ENCODE measurements at regions not wholly inside any gene's neighbourhood (a gene's known extent, or its start where the extent isn't known, plus 50 kb on each side); places are given as distances from the start of the nearest gene placed in this dataset.

GRCh38 chr10:78903341-78903940 is 165.3 kb upstream of the ZMIZ1 start:
- no peaks in the 10 kb centered on the region for H3K9me2 ChIP-seq (ENCODE audit: insufficient read depth, low read length)
- BruUV-seq (replicated peaks): no TSS peak
- intact Hi-C loops (cut with micrococcal nuclease; ENCODE audit: unreplicated experiment): no loop called here
- no peak overlapping the region for H3K4me2 ChIP-seq (ENCODE audit: low read length)
- no peaks in the 10 kb centered on the region for H3K4me1 ChIP-seq (ENCODE audit: insufficient read depth, low read length, poor library complexity, severe bottlenecking)
- CTCF ChIA-PET (ENCODE audit: unreplicated experiment): interaction anchor here (1.0 kb wide), 1 partner anchor 14 kb away, joined by 3 read pairs; no protein-coding TSS in a partner anchor
- no peak for TF ChIP-seq CTCF (conservative IDR thresholded peaks at IDR 0.05; ENCODE audit: low read length)
- no peaks in the 10 kb centered on the region for H3K9me3 ChIP-seq (ENCODE audit: low read length)
- H4K20me1 ChIP-seq (ENCODE audit: insufficient read depth, low read length): no peaks in the 10 kb centered on the region
- no peak for DNase-seq (ENCODE audit: low spot score)
- H3K36me3 ChIP-seq (ENCODE audit: insufficient read depth, low read length): no peaks in the 10 kb centered on the region
- no peaks in the 10 kb centered on the region for H3K79me2 ChIP-seq (ENCODE audit: insufficient read depth, low read depth, low read length)
- POLR2A ChIA-PET: no interaction called here
- no peak overlapping the region for H3K4me3 ChIP-seq (ENCODE audit: low read depth, low read length, poor library complexity, severe bottlenecking)
- H2AFZ ChIP-seq (ENCODE audit: low read length): no peak overlapping the region
- no peak overlapping the region for H3K27ac ChIP-seq (ENCODE audit: low read depth, low read length, poor library complexity, severe bottlenecking)

GRCh38 chr10:78904196-78904595 is 164.6 kb upstream of the ZMIZ1 start:
- Histone ChIP-seq H4K20me1 (ENCODE audit: insufficient read depth, low read length) (no peaks in the 10 kb centered on the region), H3K4me2 (ENCODE audit: low read length) (no peak overlapping the region), H3K36me3 (ENCODE audit: insufficient read depth, low read length) (no peaks in the 10 kb centered on the region), H3K9me3 (ENCODE audit: low read length) (no peaks in the 10 kb centered on the region), H2AFZ (ENCODE audit: low read length) (no peak overlapping the region), H3K4me1 (ENCODE audit: insufficient read depth, low read length, poor library complexity, severe bottlenecking) (no peaks in the 10 kb centered on the region), H3K27ac (ENCODE audit: low read depth, low read length, poor library complexity, severe bottlenecking) (no peak overlapping the region), H3K4me3 (ENCODE audit: low read depth, low read length, poor library complexity, severe bottlenecking) (no peak overlapping the region), H3K9me2 (ENCODE audit: insufficient read depth, low read length) (no peaks in the 10 kb centered on the region), H3K79me2 (ENCODE audit: insufficient read depth, low read depth, low read length) (no peaks in the 10 kb centered on the region)
- TF ChIP-seq CTCF (conservative IDR thresholded peaks at IDR 0.05; ENCODE audit: low read length): no peak
- TF ChIP-seq EZH2phosphoT487 (IDR thresholded peaks at IDR 0.05; ENCODE audit: borderline replicate concordance, low read depth, low read length): no peak
- BruUV-seq (replicated peaks): no TSS peak
- CTCF ChIA-PET (ENCODE audit: unreplicated experiment): no interaction called here
- intact Hi-C loops (cut with micrococcal nuclease; ENCODE audit: unreplicated experiment): no loop called here
- POLR2A ChIA-PET: no interaction called here
- DNase-seq (ENCODE audit: low spot score): no peak

DNA sequence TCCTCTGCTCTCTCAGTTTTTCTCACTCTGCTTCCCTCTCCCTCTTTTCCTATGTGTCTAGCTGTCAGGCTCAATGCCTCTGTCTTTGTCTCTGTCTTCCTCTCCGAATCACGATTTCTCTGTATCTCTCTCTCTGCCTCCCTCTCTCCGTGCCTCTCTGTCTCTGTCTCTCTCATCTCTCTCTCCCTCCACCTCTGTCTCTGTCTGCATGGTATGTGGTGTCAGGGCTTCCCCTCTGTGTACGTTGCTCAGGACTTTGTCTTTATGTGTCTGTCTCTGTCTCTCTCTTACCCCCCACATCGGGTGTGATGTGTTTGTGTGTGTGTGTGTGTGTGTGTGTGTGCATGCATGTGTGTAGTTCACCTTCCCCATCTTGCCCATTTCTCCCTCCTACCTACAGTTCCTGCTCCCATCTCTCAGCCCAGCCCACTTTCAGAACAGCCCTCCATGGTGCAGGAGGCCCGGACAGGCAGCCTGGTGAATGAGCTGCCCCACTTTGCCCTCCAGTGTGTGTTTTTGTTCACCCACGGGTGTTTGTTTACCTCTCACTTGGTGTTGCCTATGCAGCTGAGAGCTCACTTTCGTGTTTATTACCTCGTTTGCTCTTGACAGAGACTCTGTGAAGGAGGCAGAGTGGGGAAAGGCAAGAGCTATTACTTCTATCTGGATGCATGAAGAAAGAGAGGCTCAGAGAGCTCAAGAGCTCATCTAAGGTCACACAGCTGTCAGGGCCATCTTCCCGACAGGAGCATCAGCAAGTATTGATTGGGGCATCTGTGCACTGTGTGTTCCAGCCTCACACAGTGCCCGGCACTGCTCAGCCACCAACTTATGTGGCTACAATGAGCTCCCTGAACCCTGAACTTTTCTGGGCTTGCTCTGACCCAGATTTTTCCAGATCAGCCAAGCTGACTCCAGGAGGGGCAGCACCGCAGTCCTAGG is 163.5 kb upstream of the ZMIZ1 start:
- POLR2A ChIA-PET: no interaction called here
- no peak overlapping the region for H2AFZ ChIP-seq (ENCODE audit: low read length)
- CTCF ChIA-PET (ENCODE audit: unreplicated experiment): no interaction called here
- no peaks in the 10 kb centered on the region for H3K9me3 ChIP-seq (ENCODE audit: low read length)
- H3K4me2 ChIP-seq (ENCODE audit: low read length): no peak overlapping the region
- BruUV-seq (replicated peaks): no TSS peak
- H3K79me2 ChIP-seq (ENCODE audit: insufficient read depth, low read depth, low read length): no peaks in the 10 kb centered on the region
- no peak overlapping the region for H3K27ac ChIP-seq (ENCODE audit: low read depth, low read length, poor library complexity, severe bottlenecking)
- no peak overlapping the region for H3K4me3 ChIP-seq (ENCODE audit: low read depth, low read length, poor library complexity, severe bottlenecking)
- TF ChIP-seq CTCF (conservative IDR thresholded peaks at IDR 0.05; ENCODE audit: low read length) (no peak), EZH2phosphoT487 (IDR thresholded peaks at IDR 0.05; ENCODE audit: borderline replicate concordance, low read depth, low read length) (no peak)
- no peak for DNase-seq (ENCODE audit: low spot score)
- no peaks in the 10 kb centered on the region for H3K36me3 ChIP-seq (ENCODE audit: insufficient read depth, low read length)
- no peaks in the 10 kb centered on the region for H4K20me1 ChIP-seq (ENCODE audit: insufficient read depth, low read length)
- intact Hi-C loops (cut with micrococcal nuclease; ENCODE audit: unreplicated experiment): no loop called here
- no peaks in the 10 kb centered on the region for H3K9me2 ChIP-seq (ENCODE audit: insufficient read depth, low read length)
- no peaks in the 10 kb centered on the region for H3K4me1 ChIP-seq (ENCODE audit: insufficient read depth, low read length, poor library complexity, severe bottlenecking)

Measured in OCI-LY7 (cell line).